ENCODE measurements at regions not wholly inside any gene's neighbourhood (a gene's known extent, or its start where the extent isn't known, plus 50 kb on each side); places are given as distances from the start of the nearest gene placed in this dataset.

DNA sequence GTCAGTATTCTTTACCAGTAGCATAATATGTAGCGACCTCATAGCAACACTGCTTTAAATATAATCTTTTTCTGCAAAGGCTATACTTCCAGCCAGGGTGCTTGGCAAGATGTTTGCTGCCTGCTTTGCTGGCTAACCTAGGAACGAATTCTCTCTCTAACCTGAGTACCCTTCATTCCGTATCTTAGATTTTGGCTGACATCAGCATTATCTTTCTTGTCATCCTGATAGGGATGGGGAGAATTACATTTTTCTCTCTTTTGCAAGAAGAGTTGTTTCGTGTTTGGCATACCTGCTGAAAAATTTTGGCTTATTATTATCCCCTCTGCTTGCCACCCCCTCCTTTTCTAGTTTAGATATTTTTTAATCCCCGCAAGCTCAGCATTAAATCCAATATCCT lies 91.2 kb upstream of the CLMP start:
- H2AFZ ChIP-seq (ENCODE audit: low read length), result no peak overlapping the region
- no peak overlapping the region for H3K4me3 ChIP-seq (ENCODE audit: low read length)
- H3K27ac ChIP-seq (ENCODE audit: low read length), result no peak overlapping the region
- DNase-seq, result no peak
- H3K27me3 ChIP-seq (replicated peaks; ENCODE audit: insufficient read depth, low read length), result no peaks in the 10 kb centered on the region
- H4K20me1 ChIP-seq (ENCODE audit: insufficient read depth, low read length), result no peaks in the 10 kb centered on the region
- TF ChIP-seq EZH2 (optimal IDR thresholded peaks at IDR 0.05; ENCODE audit: low read depth, low read length) (no peak), CTCF (IDR thresholded peaks at IDR 0.05; ENCODE audit: low read length) (no peak), EZH2phosphoT487 (IDR thresholded peaks at IDR 0.05; ENCODE audit: low read length) (no peak)
- H3F3A ChIP-seq (ENCODE audit: insufficient read depth, low read length), result no peaks in the 10 kb centered on the region
- H3K4me2 ChIP-seq (ENCODE audit: low read depth, low read length), result no peak overlapping the region
- H3K9me3 ChIP-seq (replicated peaks; ENCODE audit: insufficient read depth, low read length), result no peaks in the 10 kb centered on the region
- H3K9me2 ChIP-seq (replicated peaks; ENCODE audit: insufficient read depth, low read length), result no peaks in the 10 kb centered on the region
- H3K4me1 ChIP-seq (ENCODE audit: low read length), result no peaks in the 10 kb centered on the region
- no peaks in the 10 kb centered on the region for H3K36me3 ChIP-seq (replicated peaks; ENCODE audit: insufficient read depth, low read length)
- no peak overlapping the region for H3K9ac ChIP-seq (ENCODE audit: low read length)
- H3K79me2 ChIP-seq (ENCODE audit: low read length), result no peaks in the 10 kb centered on the region

- Histone ChIP-seq H3K9me2 (replicated peaks; ENCODE audit: insufficient read depth, low read length) (no peaks in the 10 kb centered on the region), H3K4me2 (ENCODE audit: low read depth, low read length) (no peak overlapping the region), H4K20me1 (ENCODE audit: insufficient read depth, low read length) (no peaks in the 10 kb centered on the region), H3K9me3 (replicated peaks; ENCODE audit: insufficient read depth, low read length) (no peaks in the 10 kb centered on the region), H3K36me3 (replicated peaks; ENCODE audit: insufficient read depth, low read length) (no peaks in the 10 kb centered on the region), H3K4me1 (ENCODE audit: low read length) (no peaks in the 10 kb centered on the region), H3K27me3 (replicated peaks; ENCODE audit: insufficient read depth, low read length) (no peaks in the 10 kb centered on the region), H3F3A (ENCODE audit: insufficient read depth, low read length) (no peaks in the 10 kb centered on the region), H3K4me3 (ENCODE audit: low read length) (no peak overlapping the region), H3K27ac (ENCODE audit: low read length) (no peak overlapping the region), H3K79me2 (ENCODE audit: low read length) (no peaks in the 10 kb centered on the region), H2AFZ (ENCODE audit: low read length) (no peak overlapping the region), H3K9ac (ENCODE audit: low read length) (no peak overlapping the region)
- TF ChIP-seq CTCF (IDR thresholded peaks at IDR 0.05; ENCODE audit: low read length) (no peak), EZH2 (optimal IDR thresholded peaks at IDR 0.05; ENCODE audit: low read depth, low read length) (no peak), EZH2phosphoT487 (IDR thresholded peaks at IDR 0.05; ENCODE audit: low read length) (no peak)
- DNase-seq, result no peak
Measured at GRCh38 chr11:123284454-123284853, 89.4 kb upstream of the CLMP start.

DNA sequence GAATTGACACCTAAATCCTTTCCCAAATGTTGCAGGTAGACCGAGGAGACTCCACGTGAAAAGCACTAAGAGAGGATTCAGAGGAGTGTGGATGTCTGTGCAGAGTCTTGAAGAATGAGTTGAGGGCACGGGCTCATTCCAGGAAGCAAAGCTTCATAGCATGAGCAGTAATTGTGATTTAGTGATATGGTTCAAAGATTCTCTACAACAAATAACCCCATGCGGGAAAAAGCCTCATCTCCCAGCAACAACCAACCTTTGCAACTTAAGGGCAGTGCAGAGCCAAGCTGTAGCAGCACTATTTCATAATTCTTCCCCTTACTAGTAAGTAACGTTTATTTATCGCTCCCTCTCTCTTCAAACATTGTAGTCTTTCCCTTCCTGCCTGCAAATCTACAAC lies 87.5 kb upstream of the CLMP start:
- Histone ChIP-seq H4K20me1 (ENCODE audit: insufficient read depth, low read length) (no peaks in the 10 kb centered on the region), H3K9me3 (replicated peaks; ENCODE audit: insufficient read depth, low read length) (no peaks in the 10 kb centered on the region)

More for the DNA sequence above, 87.5 kb upstream of the CLMP start:
- no peak overlapping the region for H2AFZ ChIP-seq (ENCODE audit: low read length)
- no peak overlapping the region for H3K4me3 ChIP-seq (ENCODE audit: low read length)
- H3F3A ChIP-seq (ENCODE audit: insufficient read depth, low read length), result no peaks in the 10 kb centered on the region
- H3K4me2 ChIP-seq (ENCODE audit: low read depth, low read length), result no peak overlapping the region
- no peak for DNase-seq
- TF ChIP-seq EZH2phosphoT487 (IDR thresholded peaks at IDR 0.05; ENCODE audit: low read length) (no peak), EZH2 (optimal IDR thresholded peaks at IDR 0.05; ENCODE audit: low read depth, low read length) (no peak), CTCF (IDR thresholded peaks at IDR 0.05; ENCODE audit: low read length) (no peak)
- H3K79me2 ChIP-seq (ENCODE audit: low read length), result no peaks in the 10 kb centered on the region
- H3K9me2 ChIP-seq (replicated peaks; ENCODE audit: insufficient read depth, low read length), result no peaks in the 10 kb centered on the region
- H3K27ac ChIP-seq (ENCODE audit: low read length), result no peak overlapping the region
- H3K9ac ChIP-seq (ENCODE audit: low read length), result no peak overlapping the region
- no peaks in the 10 kb centered on the region for H3K36me3 ChIP-seq (replicated peaks; ENCODE audit: insufficient read depth, low read length)
- no peaks in the 10 kb centered on the region for H3K27me3 ChIP-seq (replicated peaks; ENCODE audit: insufficient read depth, low read length)
- H3K4me1 ChIP-seq (ENCODE audit: low read length), result no peaks in the 10 kb centered on the region

Measured in MM.1S (cell line).